ENCODE measurements at regions not wholly inside any gene's neighbourhood (a gene's known extent, or its start where the extent isn't known, plus 50 kb on each side); places are given as distances from the start of the nearest gene placed in this dataset.

GRCh38 chr7:51471210-51471980 lies 154.8 kb upstream of the COBL start:
- Histone ChIP-seq H3K27me3 (ENCODE audit: insufficient read depth, low read depth) (peaks cover 98% of the 10 kb centered on the region), H3K9me3 (ENCODE audit: insufficient read depth, low read depth) (no peaks in the 10 kb centered on the region), H3K27ac (no peak overlapping the region), H3K36me3 (ENCODE audit: low read depth) (no peaks in the 10 kb centered on the region), H4K20me1 (ENCODE audit: insufficient read depth) (no peaks in the 10 kb centered on the region), H3F3A (ENCODE audit: insufficient read depth, low read depth) (no peaks in the 10 kb centered on the region), H2AFZ (no peak overlapping the region), H3K4me3 (no peak overlapping the region), H3K79me2 (ENCODE audit: low read depth) (no peaks in the 10 kb centered on the region), H3K4me1 (replicated peaks; ENCODE audit: insufficient read depth) (no peaks in the 10 kb centered on the region), H3K4me2 (no peak overlapping the region), H3K9me2 (ENCODE audit: insufficient read depth) (no peaks in the 10 kb centered on the region)
- intact Hi-C loops (cut with micrococcal nuclease; ENCODE audit: unreplicated experiment): no loop called here
- ChIA-PET CTCF (no interaction called here), POLR2A (ENCODE audit: unreplicated experiment) (no interaction called here)
- no TSS peak for BruUV-seq (replicated peaks)
- no peak for DNase-seq
- TF ChIP-seq CTCF (conservative IDR thresholded peaks at IDR 0.05): no peak
- no peak for TF ChIP-seq EZH2 (IDR thresholded peaks at IDR 0.05; ENCODE audit: low read depth)

GRCh38 chr7:51467384-51468017 lies 150.9 kb upstream of the COBL start:
- TF ChIP-seq CTCF (conservative IDR thresholded peaks at IDR 0.05) (no peak), EZH2 (IDR thresholded peaks at IDR 0.05; ENCODE audit: low read depth) (no peak)
- no TSS peak for BruUV-seq (replicated peaks)
- Histone ChIP-seq H3K4me3 (no peak overlapping the region), H3K27ac (no peak overlapping the region), H3K9me3 (ENCODE audit: insufficient read depth, low read depth) (no peaks in the 10 kb centered on the region), H3K9me2 (ENCODE audit: insufficient read depth) (no peaks in the 10 kb centered on the region), H3F3A (ENCODE audit: insufficient read depth, low read depth) (no peaks in the 10 kb centered on the region), H4K20me1 (ENCODE audit: insufficient read depth) (no peaks in the 10 kb centered on the region), H3K27me3 (ENCODE audit: insufficient read depth, low read depth) (peaks cover 74% of the 10 kb centered on the region), H3K79me2 (ENCODE audit: low read depth) (no peaks in the 10 kb centered on the region), H2AFZ (no peak overlapping the region), H3K4me1 (replicated peaks; ENCODE audit: insufficient read depth) (no peaks in the 10 kb centered on the region), H3K4me2 (no peak overlapping the region), H3K36me3 (ENCODE audit: low read depth) (no peaks in the 10 kb centered on the region)
- intact Hi-C loops (cut with micrococcal nuclease; ENCODE audit: unreplicated experiment): no loop called here
- DNase-seq: no peak
- POLR2A ChIA-PET (ENCODE audit: unreplicated experiment): no interaction called here
- CTCF ChIA-PET: no interaction called here

GRCh38 chr7:51459809-51460208 lies 143.2 kb upstream of the COBL start:
- ChIA-PET CTCF (interaction anchor here (0.6 to 0.7 kb wide), 2 partner anchors 84 to 1179 kb away, joined by 3 to 4 read pairs; no protein-coding TSS in a partner anchor), POLR2A (ENCODE audit: unreplicated experiment) (no interaction called here)
- DNase-seq: no peak
- TF ChIP-seq CTCF (conservative IDR thresholded peaks at IDR 0.05): peak; percentile 43; the same call in 1 of the 2 replicates
- no peak for TF ChIP-seq EZH2 (IDR thresholded peaks at IDR 0.05; ENCODE audit: low read depth)
- no peaks in the 10 kb centered on the region for H3K9me3 ChIP-seq (ENCODE audit: insufficient read depth, low read depth)
- BruUV-seq (replicated peaks): no TSS peak
- H3K36me3 ChIP-seq (ENCODE audit: low read depth): no peaks in the 10 kb centered on the region
- H3K27ac ChIP-seq: no peak overlapping the region
- H3F3A ChIP-seq (ENCODE audit: insufficient read depth, low read depth): no peaks in the 10 kb centered on the region
- no peaks in the 10 kb centered on the region for H3K79me2 ChIP-seq (ENCODE audit: low read depth)
- no peak overlapping the region for H3K4me2 ChIP-seq
- H2AFZ ChIP-seq: no peak overlapping the region
- no peak overlapping the region for H3K4me3 ChIP-seq
- no peaks in the 10 kb centered on the region for H3K4me1 ChIP-seq (replicated peaks; ENCODE audit: insufficient read depth)
- no peaks in the 10 kb centered on the region for H3K9me2 ChIP-seq (ENCODE audit: insufficient read depth)
- intact Hi-C loops (cut with micrococcal nuclease; ENCODE audit: unreplicated experiment): no loop called here
- H3K27me3 ChIP-seq (ENCODE audit: insufficient read depth, low read depth): peaks cover 74% of the 10 kb centered on the region
- H4K20me1 ChIP-seq (ENCODE audit: insufficient read depth): no peaks in the 10 kb centered on the region
